Neural crest cell (in vitro differentiated cells): ENCODE measurements at regions not wholly inside any gene's neighbourhood (a gene's known extent, or its start where the extent isn't known, plus 50 kb on each side); places are given as distances from the start of the nearest gene placed in this dataset.
A peak's percentile ranks its signal among the peaks of the same experiment; 100 is the strongest.

Experiments
- DNase-seq: peaks from one replicate; pipeline ENCODE4 v3.0.0; 2021; ENCODE audit warnings: low read depth, mixed read lengths, low spot score
- H3K27ac Mint-ChIP-seq: one replicate; pipeline ENCODE4 v1.8.0; 2021; ENCODE audit warnings: mild to moderate bottlenecking, mixed read lengths; ENCODE audit not compliant: unreplicated experiment
- H3K27me3 Mint-ChIP-seq: 2 replicates; pipeline ENCODE4 v1.8.0; 2021; ENCODE audit warnings: low read depth, mild to moderate bottlenecking, mixed read lengths
- H3K36me3 Mint-ChIP-seq: 2 replicates; pipeline ENCODE4 v1.8.0; 2021; ENCODE audit warnings: low read depth, mild to moderate bottlenecking, mixed read lengths
- H3K4me1 Mint-ChIP-seq: 2 replicates; pipeline ENCODE4 v1.8.0; 2021; ENCODE audit warnings: mixed read lengths
- H3K4me3 Mint-ChIP-seq: one replicate; pipeline ENCODE4 v1.8.0; 2021; ENCODE audit warnings: mild to moderate bottlenecking, mixed read lengths
- H3K9me3 Mint-ChIP-seq: 2 replicates; pipeline ENCODE4 v1.8.0; 2021; ENCODE audit warnings: mixed read lengths
- CTCF ChIP-seq: fragments of 200-600 bp; sonication (generic); conservative IDR thresholded peaks from 2 replicates; pipeline ENCODE4 v1.5.0; 2021; ENCODE audit warnings: antibody characterized with exemption, mild to moderate bottlenecking

DNA sequence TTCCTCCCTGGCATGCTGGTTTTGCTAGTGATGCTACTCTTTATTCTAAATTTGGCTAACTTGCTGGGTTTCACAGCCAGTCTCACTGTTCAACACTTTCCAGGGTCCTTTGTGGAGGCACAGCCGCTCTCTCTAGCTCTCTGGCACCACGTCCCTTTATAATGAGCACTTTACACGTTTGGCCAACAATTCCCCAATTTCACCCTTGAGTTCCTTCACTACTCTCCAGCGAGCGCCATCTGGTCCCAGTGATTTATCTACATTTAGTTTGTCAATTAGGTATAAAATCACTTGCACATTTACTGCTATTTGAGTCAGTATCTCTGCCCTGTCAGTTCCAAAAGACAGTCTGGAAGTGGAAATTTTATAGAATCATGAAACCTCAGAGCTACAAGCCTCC lies 241.9 kb upstream of the MOCS1 start:
- Mint-ChIP-seq H3K36me3 (no peaks in the 10 kb centered on the region), H3K4me3 (no peak overlapping the region), H3K27ac (no peak overlapping the region), H3K4me1 (no peaks in the 10 kb centered on the region), H3K27me3 (peaks cover 11% of the 10 kb centered on the region), H3K9me3 (no peaks in the 10 kb centered on the region)
- DNase-seq: no peak
- TF ChIP-seq CTCF: no peak

DNA sequence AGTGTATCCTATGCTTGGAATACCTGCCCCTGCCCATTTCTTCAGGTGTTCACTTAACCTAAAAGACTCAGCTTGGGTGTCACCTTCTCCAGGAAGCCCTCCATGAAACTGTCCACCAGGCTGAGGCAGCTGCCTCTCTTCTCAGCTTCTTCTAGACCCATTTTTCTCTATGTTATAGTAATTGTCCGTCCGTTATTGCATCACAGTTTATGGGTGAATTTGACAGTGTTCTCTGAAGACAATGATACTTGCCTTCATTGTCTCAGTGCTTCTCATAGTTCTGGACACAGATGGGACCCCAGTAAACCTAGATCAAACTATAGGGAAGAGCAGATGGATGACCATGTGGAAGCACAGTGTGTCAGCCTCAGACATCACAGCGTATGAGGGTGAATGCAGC lies 238.0 kb upstream of the MOCS1 start:
- H3K27ac Mint-ChIP-seq: no peak overlapping the region
- no peak for DNase-seq
- H3K27me3 Mint-ChIP-seq: peaks cover 10% of the 10 kb centered on the region
- TF ChIP-seq CTCF: no peak
- H3K36me3 Mint-ChIP-seq: no peaks in the 10 kb centered on the region
- H3K4me1 Mint-ChIP-seq: no peaks in the 10 kb centered on the region
- H3K4me3 Mint-ChIP-seq: no peak overlapping the region
- H3K9me3 Mint-ChIP-seq: no peaks in the 10 kb centered on the region

DNA sequence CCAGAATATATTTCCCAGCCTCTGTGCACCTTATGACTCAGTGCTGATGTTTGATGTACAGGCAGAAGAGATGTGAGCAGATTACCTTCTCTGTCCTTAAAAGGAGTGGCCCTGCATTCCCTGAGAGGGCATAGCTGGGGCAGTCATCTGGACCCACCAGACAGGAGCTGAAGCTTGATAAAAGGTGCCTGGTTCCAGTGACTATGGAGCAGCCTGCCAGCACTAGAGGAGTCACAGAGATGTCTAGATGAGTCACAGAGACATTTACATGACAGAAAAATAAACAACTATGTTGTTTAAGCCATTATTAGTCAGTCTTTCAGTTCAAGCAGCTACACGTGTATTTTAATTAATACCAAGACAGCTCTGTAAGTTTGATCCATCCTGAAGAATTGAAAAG lies 237.1 kb upstream of the MOCS1 start:
- Mint-ChIP-seq H3K27ac (no peak overlapping the region), H3K9me3 (no peaks in the 10 kb centered on the region), H3K27me3 (peaks cover 10% of the 10 kb centered on the region), H3K4me3 (no peak overlapping the region), H3K36me3 (no peaks in the 10 kb centered on the region), H3K4me1 (no peaks in the 10 kb centered on the region)
- DNase-seq: no peak
- no peak for TF ChIP-seq CTCF

GRCh38 chr6:40170856-40171255 lies 236.6 kb upstream of the MOCS1 start:
- peaks cover 13% of the 10 kb centered on the region for H3K27me3 Mint-ChIP-seq
- no peaks in the 10 kb centered on the region for H3K9me3 Mint-ChIP-seq
- H3K27ac Mint-ChIP-seq: no peak overlapping the region
- no peaks in the 10 kb centered on the region for H3K4me1 Mint-ChIP-seq
- no peak for DNase-seq
- TF ChIP-seq CTCF: no peak
- no peaks in the 10 kb centered on the region for H3K36me3 Mint-ChIP-seq
- H3K4me3 Mint-ChIP-seq: no peak overlapping the region

DNA sequence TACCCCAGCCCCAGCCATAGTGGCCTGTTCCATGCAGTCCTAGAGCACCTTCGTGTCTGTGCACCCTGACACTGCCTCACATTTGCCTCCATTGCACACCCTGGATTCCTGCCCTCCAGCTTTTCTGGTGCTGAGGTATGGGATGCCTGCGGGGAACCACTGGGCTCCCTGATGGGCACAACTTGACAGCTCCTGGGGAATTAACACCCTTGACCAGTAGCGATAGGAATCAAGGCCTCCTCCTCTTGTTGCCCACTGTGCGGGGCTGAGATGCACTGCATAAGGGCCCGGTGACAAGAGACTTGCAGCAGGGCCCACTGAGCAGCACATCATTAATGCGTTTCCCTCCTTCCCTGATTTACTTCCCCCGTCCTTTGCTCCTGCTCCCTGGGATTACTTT lies 235.6 kb upstream of the MOCS1 start:
- Mint-ChIP-seq H3K4me1 (no peaks in the 10 kb centered on the region), H3K36me3 (no peaks in the 10 kb centered on the region), H3K27ac (peak overlapping the region; percentile 45), H3K4me3 (no peak overlapping the region), H3K27me3 (peaks cover 13% of the 10 kb centered on the region), H3K9me3 (no peaks in the 10 kb centered on the region)
- TF ChIP-seq CTCF: no peak
- DNase-seq: no peak

DNA sequence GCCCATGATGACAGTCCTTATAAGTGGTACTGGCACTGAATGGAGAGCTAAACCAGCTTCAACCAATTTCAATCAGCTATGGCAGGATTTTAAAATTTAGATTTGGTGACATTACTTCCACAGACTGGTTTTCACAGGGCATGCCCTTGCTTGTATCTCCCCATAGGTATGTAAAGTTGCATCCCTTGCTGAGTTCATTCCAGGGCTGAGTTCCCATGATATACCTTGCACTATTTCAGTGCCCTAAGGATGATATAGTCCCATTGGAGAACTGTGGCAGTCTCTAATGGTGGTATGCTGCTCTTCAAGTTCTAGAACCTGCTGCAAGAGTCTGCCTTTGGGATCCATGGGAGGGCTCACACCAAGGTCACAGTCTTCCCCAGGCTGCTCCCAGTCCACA lies 232.7 kb upstream of the MOCS1 start:
- H3K27me3 Mint-ChIP-seq: peaks cover 13% of the 10 kb centered on the region
- no peaks in the 10 kb centered on the region for H3K4me1 Mint-ChIP-seq
- DNase-seq: no peak
- H3K36me3 Mint-ChIP-seq: no peaks in the 10 kb centered on the region
- H3K4me3 Mint-ChIP-seq: no peak overlapping the region
- no peaks in the 10 kb centered on the region for H3K9me3 Mint-ChIP-seq
- no peak overlapping the region for H3K27ac Mint-ChIP-seq
- no peak for TF ChIP-seq CTCF
